ENCODE measurements at regions not wholly inside any gene's neighbourhood (a gene's known extent, or its start where the extent isn't known, plus 50 kb on each side); places are given as distances from the start of the nearest gene placed in this dataset.

- ChIA-PET POLR2A (ENCODE audit: partially characterized antibody) (no interaction called here), CTCF (ENCODE audit: partially characterized antibody) (no interaction called here)
- no peak overlapping the region for H3K4me3 ChIP-seq (ENCODE audit: extremely low read depth in 1 of 4, insufficient read depth in 2 of 4, low read depth in 3 of 4, low read length in 4 of 4)
- no peak overlapping the region for H2BK120ac ChIP-seq (replicated peaks; ENCODE audit: low read depth, low read length)
- no peaks in the 10 kb centered on the region for H3K79me2 ChIP-seq (ENCODE audit: control insufficient read depth in 1 of 2, insufficient read depth in 2 of 2, low read length in 2 of 2)
- no peak overlapping the region for H3K27ac ChIP-seq (ENCODE audit: low read depth, low read length)
- H3K27me3 ChIP-seq (replicated peaks in 1 of 4; ENCODE audit: control insufficient read depth in 3 of 4, extremely low read depth in 1 of 4, insufficient read depth in 3 of 4, low read length in 3 of 4): no peaks in the 10 kb centered on the region
- no peaks in the 10 kb centered on the region for H3K36me3 ChIP-seq (ENCODE audit: control insufficient read depth in 2 of 4, insufficient read depth in 4 of 4, low read length in 3 of 4)
- no peaks in the 10 kb centered on the region for H3K23me2 ChIP-seq (ENCODE audit: low read depth, low read length)
- H3K9me3 ChIP-seq (ENCODE audit: insufficient read depth in 2 of 2, low read depth in 1 of 2, low read length in 1 of 2): no peaks in the 10 kb centered on the region
- H2AFZ ChIP-seq (ENCODE audit: low read length): no peak overlapping the region
- no peak for DNase-seq (ENCODE audit: low read depth in 1 of 2, low spot score in 2 of 2)
- FAIRE-seq: no peak
- no peak overlapping the region for H3K9ac ChIP-seq (replicated peaks in 1 of 4; ENCODE audit: extremely low read depth in 1 of 4, low read depth in 3 of 4, low read length in 3 of 4)
- WGBS, 2 experiments (ENCODE audit: extremely low coverage in 1 of 2, insufficient coverage in 1 of 2, insufficient read length in 1 of 2, insufficient replicate concordance in 2 of 2, low coverage in 1 of 2, low lambda C conversion rate in 2 of 2, missing lambda C conversion rate in 1 of 2): 90% methylated on average over 2 of the region's 2 CpGs; no CpG with 5 or more reads in 1 of the 2 experiments
- H3K4me2 ChIP-seq (ENCODE audit: insufficient read depth in 1 of 2, low read depth in 2 of 2, low read length in 2 of 2): no peak overlapping the region
- no peak overlapping the region for H2BK12ac ChIP-seq (ENCODE audit: low read depth, low read length)
- no peak overlapping the region for H2AK5ac ChIP-seq (ENCODE audit: low read depth, low read length)
- H4K91ac ChIP-seq (replicated peaks; ENCODE audit: insufficient read length, low read length): no peak overlapping the region
- H3K14ac ChIP-seq (ENCODE audit: insufficient read length): no peak overlapping the region
- H3K4ac ChIP-seq (replicated peaks; ENCODE audit: insufficient read length, low read depth, low read length): no peak overlapping the region
- no peak overlapping the region for H3K23ac ChIP-seq (ENCODE audit: insufficient read length)
- H4K20me1 ChIP-seq (replicated peaks in 1 of 2; ENCODE audit: control insufficient read depth in 1 of 2, insufficient read depth in 2 of 2, low read length in 2 of 2): no peaks in the 10 kb centered on the region
- H3K56ac ChIP-seq (replicated peaks; ENCODE audit: insufficient read length, low read depth, low read length): no peak overlapping the region
- no peak overlapping the region for H2BK15ac ChIP-seq (ENCODE audit: low read length)
- H2BK20ac ChIP-seq (ENCODE audit: low read length): no peak overlapping the region
- H2BK5ac ChIP-seq (ENCODE audit: low read depth, low read length): no peak overlapping the region
- H4K5ac ChIP-seq (ENCODE audit: insufficient read length, low read depth, low read length): no peak overlapping the region
- no peak overlapping the region for H3K18ac ChIP-seq (ENCODE audit: extremely low read depth, low read length)
- no peak for TF ChIP-seq ZNF274 (IDR thresholded peaks at IDR 0.05; ENCODE audit: borderline replicate concordance, extremely low read depth, low read length)
- no peak for TF ChIP-seq CREB1 (IDR thresholded peaks at IDR 0.05)
- TF ChIP-seq BCL11A (IDR thresholded peaks at IDR 0.05; ENCODE audit: low read depth in 2 of 2, low read length in 2 of 2): no peak
- no peak for TF ChIP-seq BRCA1 (IDR thresholded peaks at IDR 0.05; ENCODE audit: low read depth, low read length)
- no peak for TF ChIP-seq RAD21 (IDR thresholded peaks at IDR 0.05 in 1 of 2, conservative IDR thresholded peaks at IDR 0.05 in 1 of 2; ENCODE audit: low read depth in 2 of 2, low read length in 2 of 2)
- no peak for TF ChIP-seq KDM4A (IDR thresholded peaks at IDR 0.05; ENCODE audit: low read depth, low read length, severe bottlenecking)
- no peak for TF ChIP-seq GABPA (IDR thresholded peaks at IDR 0.05; ENCODE audit: borderline replicate concordance, insufficient read depth, low read length)
- no peak overlapping the region for H4K8ac ChIP-seq (ENCODE audit: extremely low read depth, insufficient read depth, low read length)
- no peaks in the 10 kb centered on the region for H3K79me1 ChIP-seq (ENCODE audit: low read depth, low read length)
- no peaks in the 10 kb centered on the region for H3K4me1 ChIP-seq (replicated peaks in 1 of 4; ENCODE audit: control insufficient read depth in 3 of 4, insufficient read depth in 4 of 4, low read length in 3 of 4)
These were observed 180.4 kb upstream of the HHIP start for GRCh38 chr4:144465546-144465945.

Data from H1 (cell line).